AG09319 (cell line): ENCODE measurements at regions not wholly inside any gene's neighbourhood (a gene's known extent, or its start where the extent isn't known, plus 50 kb on each side); places are given as distances from the start of the nearest gene placed in this dataset.
"Not testable (repeated sequence)": the region's sequence is repeated elsewhere in the genome, so short reads cannot be mapped to it uniquely, and the experiment has no call there.

ENCODE experiments used
- DNase-seq: peaks from one replicate; pipeline ENCODE4 v3.0.0-alpha.2; 2010; ENCODE audit warnings: low read depth; ENCODE audit errors: extremely low read depth
- CTCF ChIP-seq: IDR thresholded peaks from 2 replicates; pipeline ENCODE4 v1.5.1; 2011; ENCODE audit warnings: low read depth, mild to moderate bottlenecking, inconsistent platforms, low read length, moderate library complexity

GRCh38 chr15:88965097-88965496 is 51.9 kb upstream of the MFGE8 start:
- not testable (repeated sequence) for DNase-seq

GRCh38 chr15:88970232-88970631 is 57.1 kb upstream of the MFGE8 start:
- no peak for DNase-seq
- TF ChIP-seq CTCF = no peak

- DNase-seq = no peak
Observed at GRCh38 chr15:88974392-88974791, 61.2 kb upstream of the MFGE8 start.

GRCh38 chr15:88975891-88976290 is 62.7 kb upstream of the MFGE8 start:
- no peak for DNase-seq
- no peak for TF ChIP-seq CTCF

More at GRCh38 chr15:88974392-88974791, 61.2 kb upstream of the MFGE8 start:
- TF ChIP-seq CTCF = no peak

- no peak for DNase-seq
- no peak for TF ChIP-seq CTCF
Observed at GRCh38 chr15:88976656-88977055, 63.5 kb upstream of the MFGE8 start.

GRCh38 chr15:88979674-88980073 is 66.5 kb upstream of the MFGE8 start:
- no peak for TF ChIP-seq CTCF
- DNase-seq = no peak

- TF ChIP-seq CTCF = no peak
- DNase-seq = no peak
Observed at GRCh38 chr15:88980498-88980897, 67.3 kb upstream of the MFGE8 start.
